ENCODE measurements at regions not wholly inside any gene's neighbourhood (a gene's known extent, or its start where the extent isn't known, plus 50 kb on each side); places are given as distances from the start of the nearest gene placed in this dataset.

DNA sequence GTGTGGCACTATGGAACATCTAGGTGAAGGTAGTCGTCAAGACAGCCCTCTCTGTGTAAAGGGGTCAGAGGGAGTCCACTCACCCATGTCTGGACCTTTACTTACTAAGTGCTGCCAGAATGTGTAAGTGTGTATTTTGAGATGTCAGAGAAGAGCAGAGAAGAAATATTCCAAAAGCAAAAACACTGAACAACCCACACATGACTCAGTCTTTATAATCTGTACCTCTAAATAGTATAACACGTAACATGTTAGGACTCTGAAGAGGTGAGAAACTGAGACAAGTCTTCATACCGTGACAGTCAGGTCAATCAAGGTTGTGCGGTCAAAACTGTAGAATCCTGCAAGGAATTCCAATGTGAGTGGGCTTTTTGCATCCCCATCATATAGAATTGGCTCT, 555.2 kb downstream of the LMO4 start:
- TF ChIP-seq, protein P1, sequence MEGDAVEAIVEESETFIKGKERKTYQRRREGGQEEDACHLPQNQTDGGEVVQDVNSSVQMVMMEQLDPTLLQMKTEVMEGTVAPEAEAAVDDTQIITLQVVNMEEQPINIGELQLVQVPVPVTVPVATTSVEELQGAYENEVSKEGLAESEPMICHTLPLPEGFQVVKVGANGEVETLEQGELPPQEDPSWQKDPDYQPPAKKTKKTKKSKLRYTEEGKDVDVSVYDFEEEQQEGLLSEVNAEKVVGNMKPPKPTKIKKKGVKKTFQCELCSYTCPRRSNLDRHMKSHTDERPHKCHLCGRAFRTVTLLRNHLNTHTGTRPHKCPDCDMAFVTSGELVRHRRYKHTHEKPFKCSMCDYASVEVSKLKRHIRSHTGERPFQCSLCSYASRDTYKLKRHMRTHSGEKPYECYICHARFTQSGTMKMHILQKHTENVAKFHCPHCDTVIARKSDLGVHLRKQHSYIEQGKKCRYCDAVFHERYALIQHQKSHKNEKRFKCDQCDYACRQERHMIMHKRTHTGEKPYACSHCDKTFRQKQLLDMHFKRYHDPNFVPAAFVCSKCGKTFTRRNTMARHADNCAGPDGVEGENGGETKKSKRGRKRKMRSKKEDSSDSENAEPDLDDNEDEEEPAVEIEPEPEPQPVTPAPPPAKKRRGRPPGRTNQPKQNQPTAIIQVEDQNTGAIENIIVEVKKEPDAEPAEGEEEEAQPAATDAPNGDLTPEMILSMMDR (IDR thresholded peaks at IDR 0.05) = no peak
- no peak for TF ChIP-seq ZFX (IDR thresholded peaks at IDR 0.05; ENCODE audit: borderline replicate concordance)
